ENCODE measurements at regions not wholly inside any gene's neighbourhood (a gene's known extent, or its start where the extent isn't known, plus 50 kb on each side); places are given as distances from the start of the nearest gene placed in this dataset.

- no peak for DNase-seq
Observed at GRCh38 chr3:15952543-15953175, 154.9 kb upstream of the ANKRD28 start.

DNA sequence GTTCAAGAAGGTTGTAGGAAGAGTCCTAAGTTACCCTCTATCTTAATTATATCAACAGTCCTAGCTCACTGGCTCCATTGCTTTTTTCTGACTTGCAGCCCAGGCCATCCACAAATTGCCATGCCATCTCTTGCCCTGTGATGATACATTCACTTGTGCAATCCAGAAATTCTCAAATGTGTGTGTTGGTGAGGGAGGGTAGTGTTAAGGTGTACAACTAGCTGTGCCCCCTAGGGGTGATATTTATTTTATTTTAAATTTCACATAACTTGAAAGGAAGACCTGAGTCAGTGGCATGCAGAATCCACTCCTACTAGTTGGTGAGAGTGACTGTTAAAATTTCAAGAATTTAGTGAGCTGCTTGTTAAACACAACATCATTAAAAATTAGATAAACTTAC is 156.1 kb upstream of the ANKRD28 start:
- peak in 1 of 2 experiments; percentile 23 for DNase-seq

- DNase-seq = no peak
Observed at GRCh38 chr3:15955968-15956367, 158.2 kb upstream of the ANKRD28 start.

DNA sequence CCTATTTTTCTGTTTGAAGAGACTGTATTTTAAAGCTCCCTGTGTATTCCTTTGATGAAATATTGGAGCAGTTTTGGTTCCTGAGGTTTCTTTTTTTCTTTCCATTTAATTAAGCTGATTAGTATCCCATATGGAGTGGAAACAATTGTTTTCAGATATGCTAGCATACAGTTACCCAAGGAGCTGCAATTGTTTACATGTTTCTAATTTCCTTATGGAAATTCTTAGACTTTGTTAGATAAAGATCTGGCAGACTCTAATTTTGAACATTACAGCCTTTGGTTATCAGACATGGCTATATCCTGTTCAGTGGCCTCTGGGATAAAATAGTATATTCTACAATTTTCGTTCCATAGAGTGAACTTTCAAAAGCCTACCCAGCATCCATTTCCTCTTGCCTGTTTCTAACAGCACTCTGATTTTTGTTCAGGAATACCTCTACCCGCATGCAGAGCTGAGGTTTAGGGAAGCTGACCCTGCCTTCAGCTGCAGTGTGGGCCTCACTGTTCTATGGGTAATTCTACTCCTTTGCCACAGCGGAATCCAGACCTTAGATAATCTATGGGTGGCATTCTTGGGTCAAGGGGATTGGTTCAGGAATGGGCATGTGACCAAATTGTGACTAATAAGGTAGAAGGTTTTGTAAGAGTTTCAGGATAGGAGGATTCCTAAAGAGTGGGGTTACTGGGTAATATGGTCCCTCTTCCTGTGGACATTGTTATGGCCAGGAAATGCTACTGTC is 161.1 kb upstream of the ANKRD28 start:
- no peak for DNase-seq

DNA sequence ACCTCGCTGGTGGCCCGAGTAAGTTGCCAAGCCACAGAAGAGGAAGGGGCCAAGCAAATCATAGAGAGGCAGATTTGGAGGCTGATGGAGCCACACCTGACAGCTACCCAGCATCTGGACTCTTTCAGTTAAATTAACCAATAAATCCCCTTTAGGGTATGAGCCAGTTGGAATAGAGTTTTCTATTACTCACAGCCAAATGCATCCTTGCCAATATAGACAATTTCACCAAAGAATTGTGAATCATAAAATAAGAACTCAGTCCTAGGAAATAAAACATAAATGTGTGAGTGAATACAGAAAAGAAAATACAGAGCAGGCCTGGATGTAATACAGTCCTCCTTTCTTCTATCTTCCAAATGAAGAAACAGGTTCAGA is 161.6 kb upstream of the ANKRD28 start:
- DNase-seq = no peak

DNA sequence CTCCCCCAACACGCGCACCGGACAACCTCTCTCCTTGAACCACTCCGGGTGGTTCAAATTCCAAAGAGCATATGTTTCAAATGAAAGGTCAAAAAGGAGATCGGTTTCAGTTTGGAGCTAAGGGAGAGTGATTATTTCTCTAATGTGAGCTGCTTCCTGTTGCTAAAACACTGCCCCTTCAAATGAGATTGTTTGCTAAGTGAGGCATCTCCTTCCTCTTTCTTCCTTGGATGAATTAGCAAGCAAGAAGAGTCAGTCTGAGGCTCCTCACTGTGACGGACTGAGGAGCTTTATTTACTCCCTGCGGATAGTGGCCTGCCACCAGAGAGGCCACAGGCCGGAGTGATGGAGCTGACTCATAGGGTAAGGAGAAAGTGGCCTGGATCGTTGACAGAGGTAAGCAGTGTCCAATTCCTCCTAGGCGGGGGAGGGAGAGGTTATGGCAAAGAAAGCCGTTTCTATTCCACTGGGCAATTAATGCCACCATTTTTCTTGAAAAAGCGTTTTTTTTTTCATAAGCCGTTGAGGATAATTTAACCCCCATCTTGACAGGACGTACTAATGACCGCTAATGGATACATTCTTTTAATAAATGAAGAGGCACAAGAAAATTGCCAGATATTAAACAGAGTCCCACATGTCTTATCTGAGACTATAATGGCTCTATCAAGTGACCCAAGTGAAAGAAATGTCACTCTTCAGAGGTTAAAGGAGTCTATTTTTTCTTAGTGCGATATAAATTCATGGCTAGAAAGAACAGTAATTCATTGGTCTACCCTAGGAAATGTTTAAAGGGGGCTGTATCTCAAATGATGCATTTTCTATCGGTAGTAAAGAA is 167.0 kb upstream of the ANKRD28 start:
- no peak for DNase-seq

GRCh38 chr3:15967577-15967976 is 169.8 kb upstream of the ANKRD28 start:
- DNase-seq = no peak

DNA sequence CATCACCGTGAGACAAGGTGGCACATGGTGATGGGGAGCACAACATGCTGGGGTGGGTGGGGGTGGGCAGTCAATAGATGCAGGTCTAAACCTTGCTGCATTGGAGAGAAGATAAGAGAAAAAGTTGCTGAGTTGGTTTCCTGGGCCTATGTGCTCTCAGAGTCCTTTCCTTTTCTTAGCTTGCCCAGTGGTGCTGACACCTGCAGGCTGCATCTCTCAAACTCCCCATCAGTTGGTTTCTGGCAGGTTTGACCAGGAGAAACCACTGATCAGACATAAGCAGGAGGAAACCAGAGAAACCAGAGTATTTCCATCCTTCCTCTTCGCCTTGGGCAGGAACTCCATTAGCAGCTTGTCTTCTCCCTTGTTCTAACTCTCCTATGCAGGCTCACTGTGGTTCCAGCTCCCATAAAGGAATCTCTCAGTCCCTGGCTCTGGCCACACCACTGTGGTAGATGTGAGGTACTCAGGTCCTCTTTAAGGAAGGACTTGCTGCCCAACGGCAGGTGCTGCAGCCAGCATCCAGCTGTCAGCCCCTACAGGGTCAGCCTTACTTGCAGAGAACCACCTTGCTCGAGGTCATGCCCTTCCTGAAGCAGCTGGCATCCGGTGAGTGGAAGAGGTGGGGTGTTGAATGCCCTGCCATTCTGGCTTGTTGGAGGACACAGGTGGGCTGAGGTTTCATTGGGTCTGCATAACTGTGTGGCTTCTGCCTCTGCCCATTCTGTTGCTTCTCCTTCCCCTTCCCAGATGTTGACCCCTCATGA is 172.3 kb upstream of the ANKRD28 start:
- DNase-seq = no peak

DNA sequence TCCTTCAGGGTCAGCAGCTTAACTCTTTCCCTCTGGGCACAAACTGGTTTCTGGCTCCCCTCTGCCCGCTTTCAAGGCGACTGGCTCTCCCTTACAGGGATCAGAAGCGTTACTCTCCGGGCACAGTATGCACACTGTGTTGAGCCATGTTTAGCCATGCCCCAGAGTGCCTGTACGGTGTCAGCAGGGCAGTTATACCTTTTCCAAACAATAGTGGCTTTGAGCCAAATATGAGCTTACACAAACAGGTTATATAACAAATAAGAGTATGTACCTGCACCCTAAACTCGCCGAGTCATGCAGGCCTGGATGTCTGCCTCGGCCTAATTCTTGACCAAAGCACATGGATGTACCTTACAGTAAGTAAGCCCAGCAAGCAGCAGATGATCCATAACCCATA is 175.6 kb upstream of the ANKRD28 start:
- DNase-seq = no peak

GRCh38 chr3:15973940-15974339 is 176.2 kb upstream of the ANKRD28 start:
- DNase-seq = no peak

DNA sequence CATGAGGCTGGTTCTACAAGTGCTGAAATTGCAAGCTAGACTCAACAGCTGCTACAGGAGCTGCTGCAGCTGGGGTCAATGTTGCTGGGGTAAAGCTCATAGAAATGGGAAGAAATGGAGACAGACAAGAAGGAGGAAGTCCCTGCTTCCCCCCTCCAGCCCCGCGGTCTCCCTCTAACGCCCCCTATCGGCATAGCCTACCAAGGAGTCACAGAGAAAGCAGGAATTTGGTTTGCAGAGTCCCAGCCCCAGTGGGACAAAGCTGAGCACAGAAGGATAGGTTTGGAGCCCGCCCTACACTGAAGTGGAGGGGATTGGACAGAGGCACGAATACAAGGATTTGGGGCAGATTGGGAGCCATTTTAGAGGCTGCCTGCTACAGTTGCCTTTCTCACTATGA is 176.9 kb upstream of the ANKRD28 start:
- no peak for DNase-seq

DNA sequence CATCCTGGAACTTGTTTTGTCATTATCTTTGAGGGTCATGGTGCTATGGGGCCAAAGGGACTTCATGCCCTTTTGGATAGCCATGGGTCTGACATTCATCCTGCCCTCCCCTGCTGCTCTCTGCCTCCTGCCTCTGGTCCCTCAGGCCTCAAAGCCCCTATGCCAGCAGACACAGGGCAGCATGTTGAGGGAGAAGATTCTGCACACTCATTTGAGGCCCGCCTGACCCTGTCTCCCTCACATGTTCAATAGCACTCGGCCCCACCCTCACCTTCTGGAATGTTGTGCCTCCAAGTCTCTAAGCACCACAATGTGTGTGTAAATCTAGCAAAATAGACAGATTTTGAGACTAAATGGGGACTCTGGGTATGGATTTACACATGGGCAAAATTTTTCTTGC is 178.7 kb upstream of the ANKRD28 start:
- no peak for DNase-seq

DNA sequence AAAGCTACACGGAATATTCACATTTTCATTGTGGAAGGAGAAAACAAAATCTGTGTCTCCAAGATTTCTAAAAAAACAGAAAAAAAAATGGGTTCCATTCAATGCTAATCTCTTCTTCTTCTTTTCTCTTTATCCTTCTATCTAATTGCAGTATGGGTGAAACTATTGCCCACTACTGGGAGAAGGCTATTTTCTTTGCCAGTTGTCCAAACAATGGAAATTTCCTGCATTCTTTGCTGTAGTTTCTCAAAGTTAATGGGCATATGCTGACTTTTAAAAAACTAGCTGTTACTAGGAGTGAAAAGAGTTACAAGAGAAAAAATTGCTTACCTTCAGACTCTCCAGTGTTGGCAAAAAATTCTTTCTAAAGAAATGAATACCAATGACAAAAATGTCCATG is 179.3 kb upstream of the ANKRD28 start:
- no peak for DNase-seq

- no peak for DNase-seq
Observed at GRCh38 chr3:15977598-15978232, 179.9 kb upstream of the ANKRD28 start.

DNA sequence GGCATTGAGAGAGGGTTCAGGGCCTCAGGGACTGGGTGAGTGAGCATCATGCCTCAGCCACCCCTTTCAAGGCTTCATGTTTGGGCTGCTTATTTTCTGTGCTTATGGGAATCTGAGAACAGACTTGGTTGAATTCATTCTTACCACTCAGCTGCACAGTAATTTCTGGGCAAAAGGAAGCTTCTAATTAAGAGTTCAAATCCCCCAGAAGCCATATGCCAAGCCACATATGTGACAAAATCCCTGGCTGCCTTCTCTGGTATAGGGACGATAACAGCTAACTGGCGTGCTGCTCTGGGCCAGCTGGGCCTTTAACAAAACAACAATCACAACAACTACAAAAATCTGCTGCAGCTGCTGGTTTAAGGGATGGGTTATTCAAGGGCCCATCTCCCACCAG is 181.0 kb upstream of the ANKRD28 start:
- DNase-seq = no peak

- no peak for DNase-seq
Observed at GRCh38 chr3:15979495-15979894, 181.7 kb upstream of the ANKRD28 start.

DNA sequence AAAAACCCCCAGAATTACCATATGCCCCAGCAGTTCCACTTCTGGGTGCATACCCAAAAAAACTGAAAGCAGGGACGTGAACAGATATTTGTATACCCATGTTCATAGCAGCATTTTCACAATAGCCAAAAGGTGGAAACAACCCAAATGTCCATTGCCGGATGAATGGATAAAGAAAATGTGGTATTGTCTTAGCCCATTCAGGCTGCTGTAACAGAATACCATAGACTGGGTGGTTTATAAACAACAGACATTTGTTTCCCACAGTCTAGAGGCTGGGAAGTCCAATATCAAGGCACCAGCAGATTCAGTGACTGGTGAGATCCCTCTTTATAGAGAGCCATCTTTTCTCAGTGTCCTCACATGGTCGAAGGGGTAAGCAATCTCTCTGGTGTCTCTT is 182.1 kb upstream of the ANKRD28 start:
- DNase-seq = no peak

DNA sequence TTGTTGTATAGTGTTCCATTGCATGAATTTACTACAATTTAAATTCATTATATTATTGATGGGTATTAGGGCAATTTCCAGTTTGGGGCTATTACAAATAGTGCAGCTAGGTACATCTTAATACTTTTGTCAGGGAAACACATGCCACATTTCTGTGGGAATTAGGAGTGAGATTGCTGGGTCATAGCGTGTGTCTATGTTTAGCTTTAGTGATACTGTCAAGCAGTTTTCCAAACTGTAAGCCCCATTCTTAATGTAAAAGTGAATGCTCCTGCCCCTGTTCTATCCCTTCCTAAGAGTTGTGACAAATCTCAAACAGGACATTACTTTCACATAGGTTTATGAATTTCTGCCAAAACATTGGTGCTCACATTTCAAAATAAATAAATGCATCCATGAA is 184.5 kb upstream of the ANKRD28 start:
- no peak for DNase-seq

DNA sequence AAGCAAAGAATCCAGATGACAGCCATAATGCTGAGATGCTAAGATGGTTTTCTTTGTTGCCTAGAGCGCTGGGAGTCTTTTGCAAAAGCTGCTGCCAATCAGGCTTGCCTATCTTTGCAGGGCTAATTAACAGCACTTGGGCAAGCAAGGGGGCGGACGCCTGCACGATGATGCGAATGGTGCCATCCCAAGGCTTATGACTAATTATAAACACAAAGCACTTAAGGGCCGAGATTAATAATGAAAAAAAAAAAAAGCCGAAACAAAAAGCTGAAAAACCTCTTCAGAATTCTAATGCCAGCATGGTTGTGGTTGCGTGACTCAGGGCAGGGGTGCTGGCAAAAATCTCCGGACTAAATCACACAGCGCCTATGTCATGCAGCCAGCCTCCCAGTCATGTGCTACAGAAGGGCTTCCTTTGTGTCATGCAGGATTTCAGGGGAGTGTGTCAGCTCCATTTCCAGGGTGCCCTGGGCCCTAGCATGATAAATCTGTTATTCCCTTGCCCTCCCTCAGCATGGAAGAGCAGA is 185.0 kb upstream of the ANKRD28 start:
- DNase-seq = no peak

GRCh38 chr3:15983232-15983631 is 185.5 kb upstream of the ANKRD28 start:
- DNase-seq = no peak

- no peak for DNase-seq
Observed at GRCh38 chr3:15983693-15984092, 185.9 kb upstream of the ANKRD28 start.

DNA sequence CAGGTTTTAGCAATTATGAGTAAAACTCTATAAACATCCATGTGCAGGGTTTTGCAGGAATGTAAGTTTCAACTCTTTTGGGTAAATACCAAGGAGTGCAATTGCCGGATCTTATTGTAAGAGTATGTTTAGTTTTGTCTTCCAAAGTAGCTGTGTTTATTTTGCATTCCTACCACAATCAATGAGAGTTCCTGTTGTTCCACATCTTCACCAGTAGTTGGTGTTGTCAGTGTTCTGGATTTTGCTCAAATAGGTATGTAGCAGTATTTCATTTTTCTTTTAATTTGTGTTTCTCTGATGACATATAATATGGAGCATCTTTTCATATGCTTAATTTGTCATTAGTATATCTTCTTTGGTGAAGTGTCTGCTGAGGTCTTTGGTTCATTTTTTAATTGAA is 185.1 kb upstream of the GALNT15 start:
- no peak for DNase-seq

Measured in NCI-H526 (cell line).